M059J (cell line): ENCODE measurements at regions not wholly inside any gene's neighbourhood (a gene's known extent, or its start where the extent isn't known, plus 50 kb on each side); places are given as distances from the start of the nearest gene placed in this dataset.
"Not testable (repeated sequence)": the region's sequence is repeated elsewhere in the genome, so short reads cannot be mapped to it uniquely, and the experiment has no call there.

Experiments used
- DNase-seq: peaks from one replicate; pipeline ENCODE4 v3.0.0-alpha.2; 2012; ENCODE audit warnings: low read depth

DNA sequence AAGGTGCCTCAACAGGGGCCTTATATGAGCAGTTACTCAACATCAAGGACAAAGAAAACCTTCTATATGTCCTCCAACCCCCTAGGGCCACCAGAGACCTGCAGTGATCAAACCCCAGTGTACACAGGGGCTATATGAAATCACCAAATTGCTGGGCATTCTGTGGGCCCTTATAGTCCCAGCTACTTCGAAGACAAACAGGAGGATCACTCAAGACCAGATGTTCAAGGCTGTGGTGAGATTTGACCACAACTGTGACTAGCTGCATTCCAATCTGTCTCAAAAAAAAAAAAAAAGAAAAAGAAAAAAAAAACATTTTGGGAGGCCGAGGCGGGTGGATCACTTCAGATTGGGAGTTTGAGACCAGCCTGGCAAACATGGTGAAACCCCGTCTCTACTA, 51.0 kb upstream of the PRB2 start:
- DNase-seq, result no peak

DNA sequence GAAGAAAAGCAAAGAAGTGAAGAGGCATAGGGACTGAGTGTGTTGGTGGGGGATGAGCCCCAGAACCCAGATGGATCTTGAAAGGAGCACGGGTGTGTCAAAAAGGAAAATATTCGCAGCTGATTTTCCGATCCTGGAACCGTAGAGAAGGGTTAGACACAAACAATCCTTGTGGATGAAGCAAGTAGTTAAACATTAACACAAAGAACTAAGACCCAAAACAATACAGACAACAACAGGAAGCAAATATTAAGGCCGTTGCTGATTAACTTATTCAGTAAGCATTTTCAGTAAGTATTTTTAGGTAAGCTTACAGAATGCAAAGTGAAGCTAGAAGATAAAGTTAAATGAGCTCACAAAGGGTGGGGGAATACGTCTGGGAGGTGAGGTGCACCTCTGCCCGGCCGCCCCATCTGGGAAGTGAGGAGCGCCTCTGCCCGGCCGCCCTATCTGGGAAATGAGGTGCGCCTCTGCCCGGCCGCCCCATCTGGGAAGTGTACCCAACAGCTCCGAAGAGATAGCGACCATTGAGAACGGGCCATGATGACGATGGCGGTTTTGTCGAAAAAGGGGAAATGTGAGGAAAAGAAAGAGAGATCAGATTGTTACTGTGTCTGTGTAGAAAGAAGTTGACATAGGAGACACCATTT, 62.8 kb upstream of the PRB2 start:
- no peak for DNase-seq

- DNase-seq, result no peak
These were observed 65.1 kb upstream of the PRB2 start for GRCh38 chr12:11460343-11461023.

GRCh38 chr12:11461433-11461832, 66.1 kb upstream of the PRB2 start:
- DNase-seq, result no peak

GRCh38 chr12:11477110-11477509, 81.7 kb upstream of the PRB2 start:
- DNase-seq, result no peak

GRCh38 chr12:11482955-11483354, 87.6 kb upstream of the PRB2 start:
- peak; percentile 73 for DNase-seq

DNA sequence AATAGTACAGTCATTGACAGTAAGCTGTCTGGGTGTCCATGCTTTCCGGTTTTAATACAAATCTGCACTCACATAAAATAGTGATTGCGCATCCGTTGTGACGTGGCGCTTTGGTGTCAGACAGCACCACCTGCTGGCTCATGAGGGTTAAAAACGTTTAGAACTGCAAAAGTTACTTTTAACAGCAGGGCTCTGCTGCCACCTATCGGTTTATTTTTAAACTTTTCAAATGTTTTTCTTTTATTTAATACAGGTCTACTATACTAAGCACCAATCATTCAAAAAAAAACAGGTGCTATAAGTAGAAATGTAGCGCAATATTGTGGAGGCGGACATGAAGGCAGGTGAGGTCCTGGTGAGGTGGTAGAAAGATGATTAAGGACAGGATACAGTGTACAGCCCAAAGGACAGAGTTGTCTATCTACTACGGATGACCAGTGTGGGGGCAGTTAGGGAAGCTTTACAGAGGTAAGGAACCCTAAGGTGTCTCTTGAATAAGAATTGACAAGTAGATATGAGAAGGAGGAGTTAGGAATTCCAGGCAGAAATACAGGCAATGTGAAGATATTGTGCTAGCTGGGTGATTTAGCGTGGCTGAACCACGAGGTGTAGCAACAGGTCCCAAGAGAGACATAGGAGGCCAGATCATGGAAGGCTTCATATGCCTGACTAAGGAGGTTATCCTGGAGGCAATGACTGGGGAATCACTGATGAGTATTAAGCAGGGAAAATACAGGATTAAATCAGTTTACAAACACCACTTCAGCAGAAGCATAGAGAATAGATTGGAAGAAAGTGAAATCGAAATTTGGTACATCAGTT, 91.5 kb upstream of the PRB2 start:
- DNase-seq, result peak; percentile 82

- DNase-seq, result no peak
These were observed 100.9 kb upstream of the PRB2 start for GRCh38 chr12:11496157-11496851.

- DNase-seq, result no peak
These were observed 102.1 kb upstream of the PRB2 start for GRCh38 chr12:11497438-11497837.

GRCh38 chr12:11497995-11498394, 102.6 kb upstream of the PRB2 start:
- DNase-seq, result no peak

DNA sequence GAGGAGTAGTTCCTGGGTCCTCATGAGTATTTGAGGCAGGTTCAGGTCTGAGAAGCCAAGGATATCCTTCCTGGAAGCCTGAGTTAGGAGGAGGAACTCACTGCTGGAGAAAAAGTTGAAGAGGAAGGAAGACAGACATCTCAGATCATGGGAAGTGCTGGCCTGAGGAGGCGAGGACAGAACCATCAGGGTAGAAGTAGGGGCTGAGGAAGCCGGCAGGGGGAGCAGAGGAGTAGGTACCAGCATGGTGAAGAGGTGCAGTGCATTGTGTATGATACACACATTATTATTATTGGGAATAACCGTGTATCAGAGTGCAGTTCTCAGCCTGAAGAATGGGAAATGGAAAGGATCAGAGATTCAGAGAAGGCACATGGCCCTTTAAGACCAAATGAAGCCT, 103.2 kb upstream of the PRB2 start:
- not testable (repeated sequence) for DNase-seq

DNA sequence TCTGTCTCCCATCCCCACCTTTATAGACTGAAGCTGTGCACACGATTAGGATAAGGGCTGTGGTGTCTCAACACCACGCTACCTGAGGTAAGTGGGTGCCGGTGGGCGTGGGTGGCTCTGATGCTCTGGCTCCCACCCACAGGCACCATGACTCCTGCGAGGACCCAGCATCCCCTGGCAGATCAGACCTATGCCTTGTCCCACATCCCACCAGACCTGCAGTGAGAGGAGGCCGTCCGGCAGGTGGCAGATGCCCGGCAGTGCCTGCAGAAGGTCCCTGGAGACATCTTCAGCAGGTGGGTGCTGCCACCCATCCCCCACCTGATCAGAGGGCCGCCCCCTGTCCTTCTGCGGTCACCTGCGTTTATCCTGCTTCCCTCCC, 104.4 kb upstream of the PRB2 start:
- DNase-seq, result no peak

DNA sequence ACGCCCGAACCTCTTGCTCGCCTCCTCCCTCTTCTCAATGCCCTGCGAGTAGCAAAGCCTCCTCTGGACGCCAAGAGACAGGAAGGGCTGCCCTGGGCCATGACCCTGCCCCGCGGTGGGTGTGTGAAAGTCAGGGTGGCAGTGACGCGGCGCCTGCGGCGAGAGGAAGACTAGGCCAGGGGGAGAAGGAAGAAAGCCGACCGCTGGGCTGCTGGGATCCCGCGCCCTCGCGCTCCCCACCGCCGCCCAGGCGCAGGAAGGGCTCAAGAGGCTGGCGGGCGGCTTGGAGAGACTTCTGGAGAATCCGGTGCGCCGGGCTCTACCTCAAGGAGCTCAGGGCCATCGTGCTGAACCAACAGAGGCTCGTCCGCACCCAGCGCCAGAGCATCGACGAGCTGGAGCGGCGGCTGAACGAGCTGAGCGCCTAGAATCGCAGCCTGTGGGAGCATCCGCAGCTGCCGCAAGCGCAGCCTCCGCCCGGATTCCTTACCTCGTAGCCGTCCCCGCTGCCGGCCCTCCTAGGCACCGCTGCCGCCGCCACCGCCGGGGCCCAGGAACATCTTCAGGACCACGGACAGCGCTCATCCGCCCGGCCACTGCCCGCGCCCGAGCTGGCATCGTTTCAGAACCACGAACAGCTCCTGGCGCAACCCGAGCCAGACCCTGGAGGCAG, 105.0 kb upstream of the PRB2 start:
- peak; percentile 60 for DNase-seq

- DNase-seq, result no peak
These were observed 105.5 kb upstream of the PRB2 start for GRCh38 chr12:11500861-11501230.

GRCh38 chr12:11508699-11509098, 113.3 kb upstream of the PRB2 start:
- DNase-seq, result peak; percentile 68

GRCh38 chr12:11509326-11509725, 114.0 kb upstream of the PRB2 start:
- no peak for DNase-seq

GRCh38 chr12:11510671-11511070, 115.3 kb upstream of the PRB2 start:
- DNase-seq, result peak; percentile 44

DNA sequence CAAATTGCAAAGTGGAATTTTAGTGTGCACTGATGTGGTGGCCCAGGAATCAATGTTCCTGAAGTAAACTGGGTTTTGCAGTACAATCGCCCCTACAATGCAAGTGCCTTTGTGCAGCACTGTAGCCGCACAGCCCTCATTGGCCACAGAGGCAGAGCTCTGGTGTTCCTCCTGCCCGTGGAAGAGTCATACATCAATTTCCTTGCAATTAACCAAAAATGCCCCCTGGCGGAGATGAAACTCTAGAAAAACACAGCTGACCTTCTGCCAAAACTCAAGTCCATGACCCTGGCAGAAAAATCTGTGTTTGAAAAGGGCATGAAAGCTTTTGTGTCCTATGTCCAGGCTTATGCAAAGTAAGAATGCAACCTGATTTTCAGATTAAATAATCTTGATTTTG, 117.9 kb upstream of the PRB2 start:
- DNase-seq, result peak; percentile 37

DNA sequence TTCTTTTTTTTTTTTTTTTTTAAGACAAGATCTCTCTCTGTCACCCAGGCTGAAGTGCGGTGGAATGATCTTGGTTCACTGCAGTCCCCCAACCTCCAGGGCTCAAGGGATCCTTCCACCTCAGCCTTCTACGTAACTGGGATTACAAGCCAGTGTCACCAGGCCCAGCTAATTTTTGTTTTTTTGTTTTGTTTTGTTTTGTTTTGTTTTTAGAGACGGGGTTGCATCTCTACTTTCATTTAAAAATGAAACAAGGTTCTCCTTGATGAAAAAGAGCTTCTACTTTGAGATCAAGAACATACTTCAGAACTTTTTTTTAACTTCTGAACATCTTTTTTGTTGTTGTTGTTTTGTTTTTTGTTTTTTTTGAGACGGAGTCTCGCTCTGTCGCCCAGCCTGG, 121.7 kb upstream of the PRB2 start:
- no peak for DNase-seq

- no peak for DNase-seq
These were observed 125.0 kb upstream of the ETV6 start for GRCh38 chr12:11524446-11524845.

- DNase-seq, result no peak
These were observed 115.4 kb upstream of the ETV6 start for GRCh38 chr12:11534064-11534463.

DNA sequence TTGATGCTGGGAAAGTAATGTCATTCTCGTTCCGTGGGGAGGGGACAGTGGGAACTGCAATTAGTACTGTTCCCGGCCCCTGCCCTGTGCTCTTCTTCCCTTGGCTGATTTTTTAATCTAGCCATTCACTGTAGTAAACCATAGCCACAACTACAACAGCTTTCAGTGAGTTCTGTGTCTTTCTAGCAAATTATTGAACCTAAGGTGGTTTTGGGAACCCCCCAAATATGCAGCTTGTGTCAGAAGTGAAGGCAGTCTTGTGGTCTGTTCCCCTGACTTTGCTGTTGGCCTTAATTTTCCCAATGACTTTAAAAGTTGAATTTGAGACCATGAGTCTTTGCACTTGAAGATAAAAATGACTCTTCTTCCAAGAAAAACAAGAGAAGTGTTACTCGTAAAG, 114.3 kb upstream of the ETV6 start:
- no peak for DNase-seq
